ENCODE measurements at regions not wholly inside any gene's neighbourhood (a gene's known extent, or its start where the extent isn't known, plus 50 kb on each side); places are given as distances from the start of the nearest gene placed in this dataset.

DNA sequence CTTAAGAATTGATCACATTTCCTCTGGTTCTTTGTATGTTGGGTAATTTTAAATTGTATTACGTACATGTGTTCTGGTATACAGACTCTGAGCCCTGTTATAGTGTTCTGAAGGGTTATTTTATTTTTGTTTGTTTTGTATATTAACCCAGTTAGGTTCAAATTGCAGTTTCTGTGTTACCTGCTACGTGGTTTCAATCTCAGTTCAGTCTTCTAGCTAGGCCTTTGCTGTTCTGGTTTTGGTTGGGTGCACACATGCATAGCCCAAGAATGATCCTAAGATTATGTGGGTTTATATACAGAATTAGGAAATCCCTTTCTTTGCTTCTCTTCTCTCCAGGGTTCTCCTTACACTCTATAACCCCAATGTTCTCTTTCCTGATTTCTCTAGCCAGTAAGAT is 161.0 kb downstream of the PPP1R2C start:
- DNase-seq = no peak

DNA sequence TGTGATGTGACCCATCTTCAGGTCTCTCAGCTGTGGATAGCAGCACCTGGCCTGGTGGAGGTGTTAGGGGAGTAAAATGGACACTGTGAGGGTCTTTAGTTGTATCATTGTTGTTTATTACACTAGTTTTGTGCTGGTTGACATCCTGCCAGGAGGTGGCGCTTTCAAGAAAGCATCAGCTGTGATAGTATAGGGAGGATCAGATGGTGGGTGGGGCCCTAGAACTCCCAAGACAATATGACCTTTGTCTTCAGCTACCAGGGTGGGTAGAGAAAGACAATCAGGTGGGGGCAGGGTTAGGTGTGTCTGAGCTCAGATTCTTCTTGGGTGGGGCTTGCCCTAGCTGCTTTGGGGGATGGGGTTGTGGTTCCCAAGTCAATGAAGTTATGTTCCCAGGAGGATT is 162.8 kb downstream of the PPP1R2C start:
- DNase-seq = no peak

DNA sequence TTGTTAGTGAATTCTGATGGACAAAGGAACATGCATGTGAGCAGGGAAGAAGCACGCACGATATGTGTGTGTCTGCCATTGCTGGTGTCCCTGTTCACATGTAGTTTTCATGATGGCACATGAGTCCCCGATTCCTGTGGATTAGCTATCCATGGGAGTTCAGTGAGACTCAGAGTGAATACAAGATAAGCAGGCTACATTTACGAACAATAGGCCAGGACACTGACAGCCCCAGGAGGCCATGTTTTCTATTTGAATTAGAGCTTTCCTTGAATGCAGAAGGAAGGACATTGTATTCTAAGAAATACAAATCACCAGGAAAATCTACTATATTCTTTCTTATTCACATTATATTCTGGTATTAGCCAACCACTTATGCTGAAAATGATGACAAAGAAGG is 171.4 kb downstream of the PPP1R2C start:
- DNase-seq = no peak

DNA sequence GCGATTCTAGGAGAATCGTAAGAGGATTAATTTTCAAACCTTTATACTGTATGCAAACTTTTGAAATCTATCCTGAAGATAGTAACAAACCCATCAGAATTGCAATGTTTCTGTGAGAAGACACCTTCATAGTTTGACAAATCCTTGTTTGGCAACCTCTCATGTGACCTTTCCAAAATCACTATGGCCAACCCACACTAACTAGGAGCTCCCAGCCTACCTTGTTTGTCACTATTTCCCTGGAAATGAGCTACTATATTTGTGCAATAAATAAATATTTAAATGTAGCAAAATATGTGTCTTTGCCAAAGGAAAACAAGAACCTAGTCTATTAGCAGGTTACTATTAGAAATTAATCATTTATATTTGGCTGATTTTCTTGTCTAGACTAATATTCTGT is 173.7 kb downstream of the PPP1R2C start:
- no peak for DNase-seq

GRCh38 chrX:42603016-42603415 is 174.9 kb downstream of the PPP1R2C start:
- DNase-seq = no peak

GRCh38 chrX:42602566-42602965 is 175.4 kb downstream of the PPP1R2C start:
- DNase-seq = no peak

GRCh38 chrX:42602136-42602535 is 175.8 kb downstream of the PPP1R2C start:
- DNase-seq = no peak

DNA sequence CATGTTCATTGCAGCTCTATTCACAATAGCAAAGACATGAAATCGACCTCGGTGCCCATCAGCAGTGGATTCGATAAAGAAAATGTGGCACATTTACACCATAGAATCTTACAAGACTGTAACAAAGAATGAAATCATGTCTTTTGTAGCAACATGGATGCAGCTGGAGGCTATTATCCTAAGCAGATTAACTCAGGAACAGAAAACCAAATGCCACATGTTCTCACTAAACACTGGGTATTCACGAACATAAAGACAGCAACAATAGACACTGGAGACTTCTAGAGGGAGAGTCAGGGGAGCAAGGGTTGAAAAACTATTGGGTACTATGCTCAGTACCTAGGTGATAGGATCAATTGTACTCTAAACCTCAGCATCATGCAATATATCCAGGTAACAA is 180.5 kb downstream of the PPP1R2C start:
- no peak for DNase-seq

GRCh38 chrX:42585842-42586621 is 191.9 kb downstream of the PPP1R2C start:
- no peak for DNase-seq

GRCh38 chrX:42577936-42578470 is 200.0 kb downstream of the PPP1R2C start:
- no peak for DNase-seq

GRCh38 chrX:42567268-42567667 is 210.7 kb downstream of the PPP1R2C start:
- no peak for DNase-seq

- no peak for DNase-seq
These were observed 212.2 kb downstream of the PPP1R2C start for GRCh38 chrX:42565739-42566138.

DNA sequence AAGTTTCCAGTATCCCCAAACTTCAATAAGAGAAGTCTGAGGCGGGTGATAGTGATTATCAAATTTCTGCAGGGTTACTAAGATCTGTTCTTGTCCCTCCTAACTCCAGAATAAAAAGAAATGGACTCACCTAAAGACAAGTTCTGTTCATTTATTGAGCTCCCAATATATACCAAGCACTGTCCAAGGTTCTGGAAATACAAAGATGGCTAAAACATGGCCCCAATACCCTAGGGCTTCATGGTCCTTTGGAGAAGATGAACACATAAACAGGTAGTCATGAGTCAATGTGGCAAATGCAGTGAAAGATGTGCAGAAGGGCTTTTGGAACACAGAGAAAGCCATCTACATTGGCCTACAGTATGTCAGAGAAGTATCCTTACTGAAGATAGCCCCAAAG is 231.2 kb downstream of the PPP1R2C start:
- DNase-seq = no peak

- DNase-seq = no peak
These were observed 233.1 kb downstream of the PPP1R2C start for GRCh38 chrX:42544883-42545282.

GRCh38 chrX:42541554-42541953 is 236.4 kb downstream of the PPP1R2C start:
- DNase-seq = no peak

GRCh38 chrX:42540146-42540545 is 237.8 kb downstream of the PPP1R2C start:
- DNase-seq = no peak

DNA sequence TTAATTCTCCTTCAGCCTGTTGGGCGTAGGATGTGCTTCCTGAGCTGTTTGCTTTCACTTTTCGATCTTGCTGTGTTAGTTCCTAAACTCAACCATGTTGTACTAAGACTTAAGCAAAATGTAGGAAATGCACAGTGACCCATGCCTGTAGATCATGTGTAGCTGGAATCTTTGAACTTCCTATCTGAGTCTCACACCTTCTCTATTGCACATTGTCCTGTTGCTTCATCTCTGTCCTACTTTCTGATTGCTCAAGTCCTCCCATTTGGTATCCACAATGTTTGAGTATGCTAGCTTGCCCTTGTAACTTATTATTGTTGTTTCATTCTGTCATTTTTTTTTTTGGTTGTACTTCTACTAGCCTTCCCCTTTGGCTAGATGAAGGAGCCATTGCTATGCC is 239.6 kb downstream of the PPP1R2C start:
- DNase-seq = no peak

DNA sequence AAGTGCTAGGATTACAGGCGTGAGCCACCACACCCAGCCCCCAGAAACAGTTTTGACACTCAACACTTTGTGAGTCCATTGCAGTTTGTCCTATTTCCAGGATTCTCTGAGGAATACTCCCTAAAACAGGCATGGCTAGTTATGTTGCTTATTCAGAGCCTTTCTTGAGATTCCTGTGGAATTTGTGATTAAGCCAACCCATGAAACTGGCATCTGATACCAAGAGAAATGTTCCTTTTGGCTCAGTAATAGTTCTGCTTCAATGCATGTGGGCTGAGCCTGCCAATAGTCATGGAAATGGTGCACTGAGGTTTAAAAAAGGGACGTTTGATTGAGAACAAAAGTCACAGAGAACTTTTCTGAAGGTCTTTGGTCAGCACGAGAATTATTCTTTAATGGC is 241.7 kb downstream of the PPP1R2C start:
- no peak for DNase-seq

- no peak for DNase-seq
These were observed 242.7 kb downstream of the PPP1R2C start for GRCh38 chrX:42535233-42535632.

DNA sequence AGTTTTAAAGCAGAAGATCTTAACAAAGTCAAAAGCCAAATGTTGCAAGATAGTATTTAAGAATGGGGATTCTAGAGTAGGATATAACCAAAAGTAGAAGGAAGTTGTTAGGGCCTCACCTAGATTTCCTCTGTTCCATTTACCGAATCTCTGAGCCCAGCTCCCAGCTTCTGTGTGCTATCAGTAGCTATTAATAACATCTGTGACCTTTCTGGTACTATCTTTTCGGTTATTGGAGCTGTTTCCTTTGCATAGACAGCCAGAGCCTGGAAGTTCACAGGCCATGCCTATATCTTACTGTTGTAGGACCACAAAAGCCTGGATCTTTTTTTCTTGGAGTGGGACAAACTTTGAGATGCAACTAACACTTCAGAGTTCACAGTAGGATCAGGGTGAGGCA is 244.2 kb downstream of the PPP1R2C start:
- no peak for DNase-seq

DNA sequence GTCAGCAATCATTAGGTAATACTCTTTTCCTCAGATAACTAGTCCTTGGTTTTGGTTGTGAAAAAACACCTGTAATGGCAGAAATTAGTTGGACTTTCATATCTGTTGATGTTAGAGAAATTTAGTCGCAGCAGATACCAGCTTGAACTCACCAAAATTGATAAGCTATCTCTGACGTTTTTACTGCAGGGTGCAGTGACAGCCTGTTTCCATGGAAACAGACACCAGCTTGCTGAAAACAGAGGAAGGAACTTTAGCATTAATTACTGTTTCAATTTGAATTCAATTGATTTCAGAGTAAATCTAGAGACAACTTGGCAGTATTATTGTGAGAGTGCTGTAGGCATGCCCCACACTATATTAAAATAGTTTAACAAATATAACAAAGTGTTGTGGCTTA is 246.5 kb downstream of the PPP1R2C start:
- DNase-seq = no peak

DNA sequence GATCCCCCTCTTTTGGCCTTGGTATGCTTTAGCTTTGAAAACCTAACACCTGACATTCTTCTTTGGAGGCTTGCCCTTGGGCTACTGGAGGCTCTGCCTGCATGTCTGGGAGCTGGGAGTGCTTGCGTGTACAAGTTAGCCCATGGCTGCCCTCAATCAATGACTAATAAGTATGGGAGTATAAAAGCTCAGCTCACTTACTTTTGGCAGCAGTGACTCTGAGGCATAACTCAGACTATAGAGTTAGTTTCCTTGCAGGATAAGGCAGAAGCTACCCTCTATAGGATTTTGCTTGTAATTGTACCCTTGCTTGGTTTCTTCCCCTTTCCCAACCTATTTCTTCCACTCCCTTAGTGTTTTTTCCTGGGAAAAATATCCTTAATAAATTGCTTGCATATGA is 247.9 kb downstream of the PPP1R2C start:
- DNase-seq = no peak

GRCh38 chrX:42524379-42524778 is 253.6 kb downstream of the PPP1R2C start:
- no peak for DNase-seq

GRCh38 chrX:42519666-42520231 is 258.2 kb downstream of the PPP1R2C start:
- no peak for DNase-seq

DNA sequence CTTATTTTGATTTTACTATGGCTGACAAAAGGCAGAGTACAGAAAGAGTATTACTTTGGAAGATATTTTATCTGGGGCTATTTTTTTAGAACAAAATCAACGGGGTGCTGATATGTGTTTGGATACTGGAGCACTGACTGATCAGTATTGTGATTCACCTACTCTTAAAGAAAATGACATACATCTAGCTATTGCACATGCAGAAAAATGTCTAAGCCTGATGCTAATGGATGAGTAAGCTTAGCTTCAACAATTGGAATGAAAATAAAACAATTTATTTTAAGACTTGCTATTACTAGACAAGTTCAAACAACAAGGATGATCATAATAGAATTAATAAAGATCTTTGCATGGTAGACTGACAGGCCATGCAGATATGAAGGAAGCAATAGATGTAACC is 262.0 kb downstream of the PPP1R2C start:
- DNase-seq = no peak

All from stimulated activated CD4-positive, alpha-beta T cell treated with anti-CD3 and anti-CD28 coated beads, Interleukin-1b, Interleukin-23, amount 100 ng/mL, for 48 hours (primary cell).